Sigmoid colon (tissue), 6 donors: ENCODE measurements at regions not wholly inside any gene's neighbourhood (a gene's known extent, or its start where the extent isn't known, plus 50 kb on each side); places are given as distances from the start of the nearest gene placed in this dataset.

Experiments
- DNase-seq: peaks from one replicate; pipeline ENCODE4 v3.0.0-alpha.2; 2019
- H3K27ac ChIP-seq, 4 donors: fragments of 200-600 bp; sonication (generic); one replicate each; pipeline ENCODE4 v1.5.1; 2016 to 2019; ENCODE audit warnings: mild to moderate bottlenecking in 1 of 4
- H3K27me3 ChIP-seq, 3 donors: fragments of 200-600 bp; sonication (generic); one replicate each; pipeline ENCODE4 v1.5.1; 2019; ENCODE audit warnings: mild to moderate bottlenecking in 1 of 3
- H3K36me3 ChIP-seq, 4 donors: fragments of 200-600 bp; sonication (generic); one replicate each; pipeline ENCODE4 v1.5.1; 2016 to 2019
- H3K4me1 ChIP-seq, 4 donors: fragments of 200-600 bp; sonication (generic); one replicate each; pipeline ENCODE4 v1.5.1; 2017 to 2019
- H3K4me3 ChIP-seq, 4 donors: fragments of 200-600 bp; sonication (generic); one replicate each; pipeline ENCODE4 v1.5.1; 2017 to 2019; ENCODE audit warnings: mild to moderate bottlenecking in 2 of 4, moderate library complexity in 1 of 4
- H3K9me3 ChIP-seq, 4 donors: fragments of 200-600 bp in 3 of 4; sonication (generic) in 3 of 4; one replicate each; pipeline versions ENCODE4 v1.5.1 to v1.6.1; 2013 to 2019
- CTCF ChIP-seq, 4 experiments: fragments of 450-650 bp in 3 of 4; fragments of 200-600 bp in 1 of 4; IDR thresholded peaks; one replicate each; pipeline ENCODE4 v1.5.1; 2016 to 2019; ENCODE audit warnings: antibody characterized with exemption in 4 of 4, mild to moderate bottlenecking in 3 of 4, moderate library complexity in 2 of 4
- EP300 ChIP-seq, 4 donors: sonication (generic); formaldehyde crosslinking; IDR thresholded peaks; one replicate each; pipeline ENCODE4 v1.6.1; 2017; ENCODE audit warnings: antibody characterized with exemption in 4 of 4
- POLR2A ChIP-seq, 2 donors: fragments of 450-650 bp; IDR thresholded peaks; one replicate each; pipeline ENCODE4 v1.6.1; 2016; ENCODE audit warnings: antibody characterized with exemption in 2 of 2, mild to moderate bottlenecking in 2 of 2, moderate library complexity in 2 of 2
- POLR2AphosphoS5 ChIP-seq, 4 donors: sonication (generic); formaldehyde crosslinking; IDR thresholded peaks; one replicate each; pipeline ENCODE4 v1.6.1; 2017; ENCODE audit warnings: antibody characterized with exemption in 4 of 4
- WGBS, 2 donors: extraction: QIAGEN DNeasy Blood & Tissue Kit; methylation state at CpG; one replicate each; pipeline ENCODE4 v1.1.7; 2013; 5-methylcytosine and 5-hydroxymethylcytosine counted together
- intact Hi-C: fragments of 100-400 bp; cut with DNase I; formaldehyde crosslinking; loops from one replicate; pipeline ENCODE4 v1.15.1; 2023
- donor health status: healthy with polysubstance abuse.
- donor health status: healthy.

GRCh38 chr1:62924983-62925790, 141.3 kb downstream of the ATG4C start:
- 70 to 81% methylated on average over 7 of the region's 7 CpGs for WGBS, 2 donors
- H3K4me1 ChIP-seq, result no peaks in the 10 kb centered on the region
- no peaks in the 10 kb centered on the region for H3K9me3 ChIP-seq
- no peak for TF ChIP-seq CTCF (IDR thresholded peaks at IDR 0.05)
- no peak overlapping the region for H3K27ac ChIP-seq
- intact Hi-C loops, result no loop called here
- no peak overlapping the region for H3K4me3 ChIP-seq
- no peak for DNase-seq
- H3K36me3 ChIP-seq, result no peaks in the 10 kb centered on the region
- no peaks in the 10 kb centered on the region for H3K27me3 ChIP-seq

GRCh38 chr1:62926681-62927252, 142.8 kb downstream of the ATG4C start:
- intact Hi-C loops, result no loop called here
- TF ChIP-seq POLR2AphosphoS5 (IDR thresholded peaks at IDR 0.05) (no peak), CTCF (IDR thresholded peaks at IDR 0.05) (no peak), POLR2A (IDR thresholded peaks at IDR 0.05) (no peak), EP300 (IDR thresholded peaks at IDR 0.05) (no peak)
- Histone ChIP-seq H3K9me3 (no peaks in the 10 kb centered on the region), H3K27ac (no peak overlapping the region), H3K36me3 (no peaks in the 10 kb centered on the region), H3K4me3 (no peak overlapping the region), H3K4me1 (no peaks in the 10 kb centered on the region), H3K27me3 (no peaks in the 10 kb centered on the region)
- WGBS, 2 donors, result 79 to 87% methylated on average over 4 of the region's 4 CpGs
- no peak for DNase-seq

GRCh38 chr1:62928885-62929284, 145.0 kb downstream of the ATG4C start:
- intact Hi-C loops, result no loop called here
- H3K4me1 ChIP-seq, result no peaks in the 10 kb centered on the region
- TF ChIP-seq POLR2A (IDR thresholded peaks at IDR 0.05), result no peak
- TF ChIP-seq POLR2AphosphoS5 (IDR thresholded peaks at IDR 0.05), result no peak
- no peak for TF ChIP-seq CTCF (IDR thresholded peaks at IDR 0.05)
- no peak for TF ChIP-seq EP300 (IDR thresholded peaks at IDR 0.05)
- no peak for DNase-seq
- no peaks in the 10 kb centered on the region for H3K36me3 ChIP-seq
- H3K4me3 ChIP-seq, result no peak overlapping the region
- H3K27ac ChIP-seq, result no peak overlapping the region
- no peaks in the 10 kb centered on the region for H3K9me3 ChIP-seq
- H3K27me3 ChIP-seq, result no peaks in the 10 kb centered on the region
- WGBS, 2 donors, result 86 to 91% methylated on average over 4 of the region's 4 CpGs

GRCh38 chr1:62937634-62938296, 153.8 kb downstream of the ATG4C start:
- Histone ChIP-seq H3K4me1 (no peaks in the 10 kb centered on the region), H3K4me3 (no peak overlapping the region), H3K27ac (no peak overlapping the region), H3K36me3 (no peaks in the 10 kb centered on the region), H3K27me3 (no peaks in the 10 kb centered on the region), H3K9me3 (no peaks in the 10 kb centered on the region)
- intact Hi-C loops, result no loop called here
- TF ChIP-seq POLR2A (IDR thresholded peaks at IDR 0.05), result no peak
- no peak for TF ChIP-seq POLR2AphosphoS5 (IDR thresholded peaks at IDR 0.05)
- no peak for TF ChIP-seq EP300 (IDR thresholded peaks at IDR 0.05)
- TF ChIP-seq CTCF (IDR thresholded peaks at IDR 0.05), result no peak
- 73 to 74% methylated on average over 6 of the region's 6 CpGs for WGBS, 2 donors
- DNase-seq, result no peak
